HFFc6 (cell line): ENCODE measurements at regions not wholly inside any gene's neighbourhood (a gene's known extent, or its start where the extent isn't known, plus 50 kb on each side); places are given as distances from the start of the nearest gene placed in this dataset.

Experiments
- DNase-seq: peaks from one replicate; pipeline ENCODE4 v3.0.0-alpha.2; 2018
- H3K27ac Mint-ChIP-seq: 2 replicates; pipeline ENCODE4 v1.8.0; 2020; ENCODE audit warnings: mild to moderate bottlenecking, mixed read lengths
- H3K27me3 Mint-ChIP-seq: 2 replicates; pipeline ENCODE4 v1.8.0; 2021; ENCODE audit warnings: mild to moderate bottlenecking, moderate library complexity, mixed read lengths; ENCODE audit not compliant: insufficient read depth
- H3K36me3 Mint-ChIP-seq: 2 replicates; pipeline ENCODE4 v1.8.0; 2021; ENCODE audit warnings: low read depth, mixed read lengths
- H3K4me1 Mint-ChIP-seq: 2 replicates; pipeline ENCODE4 v1.8.0; 2020; ENCODE audit warnings: low read depth, mixed read lengths
- H3K4me3 Mint-ChIP-seq: 2 replicates; pipeline ENCODE4 v1.8.0; 2020; ENCODE audit warnings: mild to moderate bottlenecking, moderate library complexity, mixed read lengths
- H3K9me3 Mint-ChIP-seq: 2 replicates; pipeline ENCODE4 v1.8.0; 2020; ENCODE audit warnings: mild to moderate bottlenecking, mixed read lengths
- CTCF ChIP-seq: fragments of 200-600 bp; sonication (generic); IDR thresholded peaks from 2 replicates; pipeline ENCODE4 v1.5.0; 2021; ENCODE audit warnings: antibody characterized with exemption, mild to moderate bottlenecking

GRCh38 chr11:92775003-92775676 is 194.3 kb upstream of the MTNR1B start:
- H3K4me1 Mint-ChIP-seq = no peaks in the 10 kb centered on the region
- peaks cover 12% of the 10 kb centered on the region for H3K9me3 Mint-ChIP-seq
- DNase-seq = no peak
- no peaks in the 10 kb centered on the region for H3K36me3 Mint-ChIP-seq
- no peak overlapping the region for H3K4me3 Mint-ChIP-seq
- no peak for TF ChIP-seq CTCF
- no peaks in the 10 kb centered on the region for H3K27me3 Mint-ChIP-seq
- no peak overlapping the region for H3K27ac Mint-ChIP-seq

DNA sequence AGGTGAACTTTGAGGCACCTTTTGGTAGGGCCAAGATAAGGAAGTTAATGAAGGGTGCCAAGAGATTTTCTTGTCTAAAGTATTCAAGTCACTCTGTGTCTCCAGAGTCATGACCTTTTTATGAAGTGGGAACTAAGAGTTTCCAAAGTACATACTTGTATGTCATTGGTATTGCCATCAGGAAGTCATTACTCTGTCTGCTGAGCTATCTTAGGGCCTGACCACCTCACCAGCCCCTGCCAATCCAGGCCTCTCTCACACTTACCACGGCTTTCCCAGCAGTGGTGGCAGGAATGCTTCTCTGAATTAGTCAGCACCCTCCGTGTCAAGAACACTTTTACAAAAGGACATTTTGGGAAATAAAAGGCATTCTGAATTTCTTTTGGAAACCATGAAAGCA is 192.8 kb upstream of the MTNR1B start:
- H3K36me3 Mint-ChIP-seq = no peaks in the 10 kb centered on the region
- DNase-seq = no peak
- peaks cover 5% of the 10 kb centered on the region; the same call in 1 of the 2 replicates for H3K9me3 Mint-ChIP-seq
- H3K4me3 Mint-ChIP-seq = no peak overlapping the region
- H3K4me1 Mint-ChIP-seq = no peaks in the 10 kb centered on the region
- TF ChIP-seq CTCF = no peak
- H3K27ac Mint-ChIP-seq = no peak overlapping the region
- H3K27me3 Mint-ChIP-seq = no peaks in the 10 kb centered on the region

GRCh38 chr11:92779746-92780145 is 189.7 kb upstream of the MTNR1B start:
- no peaks in the 10 kb centered on the region for H3K4me1 Mint-ChIP-seq
- H3K27ac Mint-ChIP-seq = no peak overlapping the region
- H3K4me3 Mint-ChIP-seq = no peak overlapping the region
- no peaks in the 10 kb centered on the region; the same call in 1 of the 2 replicates for H3K27me3 Mint-ChIP-seq
- H3K9me3 Mint-ChIP-seq = peaks cover 8% of the 10 kb centered on the region
- H3K36me3 Mint-ChIP-seq = no peaks in the 10 kb centered on the region
- DNase-seq = no peak
- TF ChIP-seq CTCF = no peak

DNA sequence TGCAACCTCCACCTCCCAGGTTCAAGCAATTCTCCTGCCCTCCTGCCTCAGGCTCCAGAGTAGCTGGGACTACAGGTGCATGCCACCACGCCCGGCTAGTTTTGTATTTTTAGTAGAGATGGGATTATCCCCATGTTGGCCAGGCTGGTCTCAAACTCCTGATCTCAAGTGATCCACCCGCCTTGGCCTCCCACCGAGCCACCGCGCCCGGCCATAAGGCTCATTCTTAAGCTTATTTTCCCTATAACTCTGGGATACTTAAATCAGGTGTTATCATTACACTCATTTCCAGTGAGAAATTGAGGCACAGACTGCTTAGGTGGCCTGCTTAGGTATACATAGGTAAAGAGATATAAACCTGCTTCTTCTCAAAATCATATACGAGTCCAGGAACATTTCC is 188.3 kb upstream of the MTNR1B start:
- peaks cover 8% of the 10 kb centered on the region for H3K9me3 Mint-ChIP-seq
- no peak overlapping the region for H3K4me3 Mint-ChIP-seq
- no peaks in the 10 kb centered on the region for H3K36me3 Mint-ChIP-seq
- no peak for TF ChIP-seq CTCF
- no peaks in the 10 kb centered on the region; the same call in 1 of the 2 replicates for H3K27me3 Mint-ChIP-seq
- H3K4me1 Mint-ChIP-seq = no peaks in the 10 kb centered on the region
- H3K27ac Mint-ChIP-seq = no peak overlapping the region
- no peak for DNase-seq

GRCh38 chr11:92782806-92783205 is 186.6 kb upstream of the MTNR1B start:
- no peaks in the 10 kb centered on the region for H3K4me1 Mint-ChIP-seq
- H3K27ac Mint-ChIP-seq = no peak overlapping the region
- H3K4me3 Mint-ChIP-seq = no peak overlapping the region
- no peak for DNase-seq
- peaks cover 8% of the 10 kb centered on the region for H3K9me3 Mint-ChIP-seq
- no peak for TF ChIP-seq CTCF
- H3K36me3 Mint-ChIP-seq = no peaks in the 10 kb centered on the region
- no peaks in the 10 kb centered on the region; the same call in 1 of the 2 replicates for H3K27me3 Mint-ChIP-seq
